ENCODE measurements at regions not wholly inside any gene's neighbourhood (a gene's known extent, or its start where the extent isn't known, plus 50 kb on each side); places are given as distances from the start of the nearest gene placed in this dataset.

GRCh38 chr2:185130685-185131084 lies 532.4 kb downstream of the ZNF804A start:
- Histone ChIP-seq H3K9me2 (no peaks in the 10 kb centered on the region), H3K4me1 (ENCODE audit: control insufficient read depth in 1 of 2, insufficient read depth in 2 of 2, low read depth in 1 of 2, low read length in 1 of 2) (no peaks in the 10 kb centered on the region), H3K36me3 (replicated peaks in 1 of 2; ENCODE audit: control insufficient read depth in 1 of 2, insufficient read depth in 2 of 2, low read length in 1 of 2) (no peaks in the 10 kb centered on the region), H4K20me1 (ENCODE audit: insufficient read depth) (no peaks in the 10 kb centered on the region), H2AFZ (ENCODE audit: low read depth) (no peak overlapping the region), H3K27ac (ENCODE audit: low read depth in 2 of 2, low read length in 1 of 2) (no peak overlapping the region), H3K4me2 (no peak overlapping the region), H3K79me2 (ENCODE audit: insufficient read depth) (no peaks in the 10 kb centered on the region), H3K9ac (no peak overlapping the region), H3F3A (replicated peaks; ENCODE audit: insufficient read depth) (no peaks in the 10 kb centered on the region), H3K9me3 (no peaks in the 10 kb centered on the region), H3K27me3 (ENCODE audit: insufficient read depth) (no peaks in the 10 kb centered on the region), H3K4me3 (ENCODE audit: low read depth in 2 of 2, low read length in 1 of 2) (no peak overlapping the region)
- CTCF ChIA-PET = no interaction called here
- POLR2A ChIA-PET = no interaction called here
- WGBS (ENCODE audit: low lambda C conversion rate) = 72% methylated on average over 4 of the region's 4 CpGs
- DNase-seq = no peak
- TF ChIP-seq TAF1 (IDR thresholded peaks at IDR 0.05; ENCODE audit: borderline replicate concordance, low read depth, low read length) (no peak), CTCF (IDR thresholded peaks at IDR 0.05) (no peak), FOXJ3 (CRISPR knock-in tag; IDR thresholded peaks at IDR 0.05) (no peak), EZH2phosphoT487 (IDR thresholded peaks at IDR 0.05; ENCODE audit: borderline replicate concordance, low read depth) (no peak), RFX5 (IDR thresholded peaks at IDR 0.05; ENCODE audit: low read length) (no peak), YY1 (IDR thresholded peaks at IDR 0.05; ENCODE audit: low read depth) (no peak), GATA2 (CRISPR knock-in tag; IDR thresholded peaks at IDR 0.05) (no peak), NRF1 (IDR thresholded peaks at IDR 0.05; ENCODE audit: low read depth, low read length) (no peak), USF1 (IDR thresholded peaks at IDR 0.05; ENCODE audit: borderline replicate concordance, low read depth) (no peak), CHD2 (IDR thresholded peaks at IDR 0.05; ENCODE audit: low read length, partially characterized antibody) (no peak), TEAD4 (IDR thresholded peaks at IDR 0.05; ENCODE audit: borderline replicate concordance, insufficient read depth) (no peak), GABPA (IDR thresholded peaks at IDR 0.05; ENCODE audit: low read depth) (no peak), USF2 (IDR thresholded peaks at IDR 0.05; ENCODE audit: borderline replicate concordance, low read depth, low read length) (no peak)

- DNase-seq = no peak
- no peak for TF ChIP-seq FOXM1 (IDR thresholded peaks at IDR 0.05; ENCODE audit: low read depth)
- TF ChIP-seq MEF2A (IDR thresholded peaks at IDR 0.05; ENCODE audit: borderline replicate concordance, low read depth) = no peak
- no peak for TF ChIP-seq ELF1 (IDR thresholded peaks at IDR 0.05)
- no peak for TF ChIP-seq EZH2phosphoT487 (IDR thresholded peaks at IDR 0.05; ENCODE audit: borderline replicate concordance, low read depth)
- TF ChIP-seq USF2 (IDR thresholded peaks at IDR 0.05; ENCODE audit: borderline replicate concordance, low read depth, low read length) = no peak
- TF ChIP-seq NRF1 (IDR thresholded peaks at IDR 0.05; ENCODE audit: low read depth, low read length) = no peak
- TF ChIP-seq TCF12 (IDR thresholded peaks at IDR 0.05) = no peak
- no peak for TF ChIP-seq GATA2 (CRISPR knock-in tag; IDR thresholded peaks at IDR 0.05)
- no peak for TF ChIP-seq RAD21 (IDR thresholded peaks at IDR 0.05; ENCODE audit: low read length)
- no peak for TF ChIP-seq NFIC (IDR thresholded peaks at IDR 0.05; ENCODE audit: borderline replicate concordance)
- TF ChIP-seq ZBTB33 (IDR thresholded peaks at IDR 0.05; ENCODE audit: borderline replicate concordance, low read depth) = no peak
- no peak for TF ChIP-seq IRF3 (IDR thresholded peaks at IDR 0.05; ENCODE audit: low read depth, low read length)
- H3K36me3 ChIP-seq (replicated peaks in 1 of 2; ENCODE audit: control insufficient read depth in 1 of 2, insufficient read depth in 2 of 2, low read length in 1 of 2) = no peaks in the 10 kb centered on the region
- POLR2A ChIA-PET = no interaction called here
- H2AFZ ChIP-seq (ENCODE audit: low read depth) = no peak overlapping the region
- no peak overlapping the region for H3K27ac ChIP-seq (ENCODE audit: low read depth in 2 of 2, low read length in 1 of 2)
- H4K20me1 ChIP-seq (ENCODE audit: insufficient read depth) = no peaks in the 10 kb centered on the region
- H3F3A ChIP-seq (replicated peaks; ENCODE audit: insufficient read depth) = no peaks in the 10 kb centered on the region
- H3K4me2 ChIP-seq = no peak overlapping the region
- H3K9ac ChIP-seq = no peak overlapping the region
- no peaks in the 10 kb centered on the region for H3K9me2 ChIP-seq
- no peak overlapping the region for H3K4me3 ChIP-seq (ENCODE audit: low read depth in 2 of 2, low read length in 1 of 2)
- no peaks in the 10 kb centered on the region for H3K79me2 ChIP-seq (ENCODE audit: insufficient read depth)
- no peaks in the 10 kb centered on the region for H3K4me1 ChIP-seq (ENCODE audit: control insufficient read depth in 1 of 2, insufficient read depth in 2 of 2, low read depth in 1 of 2, low read length in 1 of 2)
- WGBS (ENCODE audit: low lambda C conversion rate) = 56% methylated on average over 8 of the region's 39 CpGs
- H3K27me3 ChIP-seq (ENCODE audit: insufficient read depth) = no peaks in the 10 kb centered on the region
- H3K9me3 ChIP-seq = no peaks in the 10 kb centered on the region
- CTCF ChIA-PET = no interaction called here
Observed at GRCh38 chr2:185132501-185133041, 534.2 kb downstream of the ZNF804A start.
